HCT116 (cell line): ENCODE measurements at regions not wholly inside any gene's neighbourhood (a gene's known extent, or its start where the extent isn't known, plus 50 kb on each side); places are given as distances from the start of the nearest gene placed in this dataset.

Source experiments
- ATAC-seq: fragments of 200-7000 bp; cut with Tn5 transposase; 2 replicates; pipeline ENCODE4 v1.9.1; 2020; ENCODE audit warnings: mild to moderate bottlenecking, moderate library complexity
- BruUV-seq: library from RNA; stranded (reverse); fragments of 400-500 nt; replicated peaks from 2 replicates; lab custom pipeline; 2021; lab: Mats Ljungman, UMichigan
- CTCF ChIA-PET: fragments of 300-600 bp; sonication (Branson Sonifier 250); formaldehyde crosslinking; loops from one replicate; lab custom pipeline; 2021; ENCODE audit warnings: antibody characterized with exemption; lab: Charles Lee
- POLR2A ChIA-PET: fragments of 300-600, 350-600 bp; sonication (Branson Sonifier 250); formaldehyde crosslinking; loops from one replicate; lab custom pipeline; 2021; ENCODE audit warnings: antibody characterized with exemption; lab: Charles Lee
- RAD21 ChIA-PET, 2 experiments: fragments of 300-600 bp; sonication (Branson Sonifier 250); formaldehyde crosslinking; loops; one replicate each; lab custom pipeline; 2023; ENCODE audit warnings: low total read pairs in 2 of 2; ENCODE audit not compliant: uncharacterized antibody in 2 of 2, unreplicated experiment in 2 of 2, low non-redundant PET in 1 of 2; lab: Charles Lee
- DNase-seq: peaks from one replicate; pipeline ENCODE4 v3.0.0-alpha.2; 2010; ENCODE audit warnings: low read depth, low spot score
- H2AFZ ChIP-seq: fragments of 200-600 bp; shearing (Covaris generic), sonication (generic); 2 replicates; pipeline ENCODE4 v1.6.1; 2017; ENCODE audit warnings: low read depth, mixed run types, mixed read lengths, antibody characterized with exemption, low read length; ENCODE audit not compliant: poor library complexity, severe bottlenecking
- H3K27ac ChIP-seq: 2 replicates; pipeline ENCODE4 v1.5.1; 2012; ENCODE audit warnings: low read depth, low read length
- H3K27me3 ChIP-seq: fragments of 200-600 bp; sonication (generic); 2 replicates; pipeline ENCODE4 v1.6.1; 2016; ENCODE audit warnings: mixed run types, low read length, mixed read lengths; ENCODE audit not compliant: insufficient read depth
- H3K36me3 ChIP-seq, 2 experiments: fragments of 200-500 bp in 1 of 2; fragments of 200-600 bp in 1 of 2; sonication (Bioruptor generic) in 1 of 2; sonication (generic) in 1 of 2; 2 replicates each; pipeline versions ENCODE4 v1.5.1 to v1.6.1; 2014 to 2016; ENCODE audit warnings: low read length in 2 of 2, inconsistent platforms in 1 of 2, mixed read lengths in 1 of 2, mixed run types in 1 of 2; ENCODE audit not compliant: insufficient read depth in 2 of 2, control insufficient read depth in 1 of 2
- H3K4me1 ChIP-seq, 2 experiments: fragments of 200-600 bp in 1 of 2; sonication (generic) in 1 of 2; 2 replicates each; pipeline versions ENCODE4 v1.5.1 to v1.6.1; 2012 to 2017; ENCODE audit warnings: low read length in 2 of 2, inconsistent platforms in 1 of 2, mild to moderate bottlenecking in 1 of 2, mixed read lengths in 1 of 2, mixed run types in 1 of 2, moderate library complexity in 1 of 2; ENCODE audit not compliant: insufficient read depth in 2 of 2, control insufficient read depth in 1 of 2
- H3K4me2 ChIP-seq: fragments of 200-600 bp; sonication (generic); 2 replicates; pipeline ENCODE4 v1.6.1; 2017; ENCODE audit warnings: mixed run types, low read length, mixed read lengths
- H3K4me3 ChIP-seq, 2 experiments: fragments of 200-600 bp in 1 of 2; sonication (generic) in 1 of 2; replicated peaks in 1 of 2; 2 replicates each; pipeline ENCODE4 v1.5.1; 2011 to 2016; ENCODE audit warnings: low read length in 2 of 2, control low read depth in 1 of 2, low read depth in 1 of 2, mild to moderate bottlenecking in 1 of 2, mixed read lengths in 1 of 2, mixed run types in 1 of 2
- H3K79me2 ChIP-seq: fragments of 200-600 bp; sonication (generic); 2 replicates; pipeline ENCODE4 v1.6.1; 2017; ENCODE audit warnings: mild to moderate bottlenecking, mixed run types, low read length, moderate library complexity, mixed read lengths; ENCODE audit not compliant: insufficient read depth
- H3K9ac ChIP-seq: fragments of 200-600 bp; sonication (generic); 2 replicates; pipeline ENCODE4 v1.6.1; 2016; ENCODE audit warnings: low read length, mixed read lengths
- H3K9me2 ChIP-seq: fragments of 200-600 bp; sonication (generic), shearing (Covaris generic); 2 replicates; pipeline ENCODE4 v1.6.1; 2017; ENCODE audit warnings: mixed run types, mild to moderate bottlenecking, moderate library complexity; ENCODE audit not compliant: insufficient read depth
- H3K9me3 ChIP-seq, 2 experiments: fragments of 200-500 bp in 1 of 2; fragments of 200-600 bp in 1 of 2; sonication (Bioruptor generic) in 1 of 2; sonication (generic) in 1 of 2; 2 replicates each; pipeline ENCODE4 v1.6.1; 2014 to 2017; ENCODE audit warnings: low read length in 2 of 2, mixed read lengths in 2 of 2, inconsistent platforms in 1 of 2, low read depth in 1 of 2, mild to moderate bottlenecking in 1 of 2, mixed run types in 1 of 2, moderate library complexity in 1 of 2; ENCODE audit not compliant: control insufficient read depth in 1 of 2, insufficient read depth in 1 of 2
- H4K20me1 ChIP-seq: fragments of 200-600 bp; sonication (generic), shearing (Covaris generic); 2 replicates; pipeline ENCODE4 v1.6.1; 2017; ENCODE audit warnings: mixed run types, mild to moderate bottlenecking, moderate library complexity; ENCODE audit not compliant: insufficient read depth
- CEBPB ChIP-seq: IDR thresholded peaks from 2 replicates; pipeline ENCODE4 v1.6.1; 2012; ENCODE audit warnings: low read depth
- CTCF ChIP-seq, 3 experiments: fragments of 200-600 bp in 1 of 3; sonication (generic) in 1 of 3; IDR thresholded peaks in 2 of 3; conservative IDR thresholded peaks in 1 of 3; 2 replicates each; pipeline ENCODE4 v1.5.1; 2012 to 2017; ENCODE audit warnings: low read depth in 2 of 3, low read length in 2 of 3, antibody characterized with exemption in 1 of 3, borderline replicate concordance in 1 of 3, control low read depth in 1 of 3, mild to moderate bottlenecking in 1 of 3, mixed read lengths in 1 of 3, mixed run types in 1 of 3, moderate library complexity in 1 of 3; ENCODE audit not compliant: insufficient read depth in 1 of 3
- EGR1 ChIP-seq: IDR thresholded peaks from 2 replicates; pipeline ENCODE4 v1.6.1; 2012; ENCODE audit warnings: low read depth
- ELF1 ChIP-seq: IDR thresholded peaks from 2 replicates; pipeline ENCODE4 v1.6.1; 2012; ENCODE audit warnings: low read depth, borderline replicate concordance
- EZH2 ChIP-seq: fragments of 200-600 bp; sonication (generic); IDR thresholded peaks from 2 replicates; pipeline ENCODE4 v1.6.1; 2017; ENCODE audit warnings: antibody characterized with exemption, mixed run types
- EZH2phosphoT487 ChIP-seq: fragments of 200-600 bp; IDR thresholded peaks from 2 replicates; pipeline ENCODE4 v1.6.1; 2018; ENCODE audit warnings: antibody characterized with exemption, borderline replicate concordance
- FOSL1 ChIP-seq: IDR thresholded peaks from 2 replicates; pipeline ENCODE4 v1.6.1; 2012; ENCODE audit warnings: low read depth
- POLR2A ChIP-seq: IDR thresholded peaks from 2 replicates; pipeline ENCODE4 v1.7.0; 2011; ENCODE audit warnings: borderline replicate concordance; ENCODE audit not compliant: insufficient read depth, insufficient read length; ENCODE audit errors: extremely low read depth
- RAD21 ChIP-seq: IDR thresholded peaks from 2 replicates; pipeline ENCODE4 v1.6.1; 2012; ENCODE audit warnings: low read depth, mild to moderate bottlenecking
- TCF7L2 ChIP-seq: IDR thresholded peaks from 2 replicates; pipeline ENCODE4 v1.7.0; 2011; ENCODE audit warnings: borderline replicate concordance, inconsistent platforms; ENCODE audit not compliant: insufficient read depth, insufficient read length; ENCODE audit errors: extremely low read depth
- YY1 ChIP-seq: IDR thresholded peaks from 2 replicates; pipeline ENCODE4 v1.6.1; 2011; ENCODE audit warnings: low read length, low read depth, moderate library complexity, mild to moderate bottlenecking; ENCODE audit not compliant: insufficient replicate concordance; ENCODE audit errors: extremely low read depth
- intact Hi-C: fragments of 100-400 bp; cut with micrococcal nuclease; formaldehyde crosslinking; loops from 2 replicates; pipeline ENCODE4 v1.10.0; 2022
- TF ChIP-seq, protein P1 (sequence below): IDR thresholded peaks from 2 replicates; pipeline ENCODE4 v1.6.1; 2012; ENCODE audit warnings: low read depth

DNA sequence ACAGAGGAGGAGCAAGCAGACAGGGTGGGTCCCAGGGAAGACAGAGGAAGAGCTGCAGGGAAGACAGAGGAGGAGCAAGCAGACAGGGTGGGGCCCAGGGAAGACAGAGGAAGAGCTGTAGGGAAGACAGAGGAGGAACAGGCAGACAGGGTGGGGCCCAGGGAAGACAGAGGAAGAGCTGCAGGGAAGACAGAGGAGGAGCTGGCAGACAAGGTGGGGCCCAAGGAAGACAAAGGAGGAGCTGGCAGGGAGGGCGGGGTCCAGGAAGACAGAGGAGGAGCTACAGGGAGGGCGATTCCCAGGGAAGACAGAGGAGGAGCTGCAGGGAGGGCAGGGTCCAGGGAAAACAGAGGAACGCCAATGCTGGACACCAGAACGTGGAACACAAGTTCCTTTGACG is 66.5 kb downstream of the PLXNA1 start (continued):
- no peak for TF ChIP-seq EZH2phosphoT487
- TF ChIP-seq RAD21, result no peak

DNA sequence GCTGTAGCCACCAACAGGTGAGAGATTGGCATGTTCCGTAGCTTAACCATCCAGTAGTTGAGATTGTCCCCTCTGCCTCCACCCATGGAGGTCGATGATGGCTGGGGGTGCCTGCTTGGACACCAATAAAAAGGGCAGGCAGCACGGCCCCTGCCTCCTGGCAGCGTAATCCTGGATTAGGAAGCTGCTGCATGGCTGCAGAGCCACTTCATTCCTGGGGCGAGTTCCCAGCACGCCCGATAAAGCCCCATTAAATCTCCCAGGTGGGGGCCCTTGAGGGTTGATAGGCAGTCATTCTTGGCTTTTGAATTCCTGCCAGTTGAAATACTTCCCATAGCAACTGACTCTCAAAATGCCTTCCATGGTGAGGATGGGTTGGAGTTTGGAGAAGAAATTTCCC is 67.8 kb downstream of the PLXNA1 start:
- H3K27me3 ChIP-seq, result no peaks in the 10 kb centered on the region
- H3K27ac ChIP-seq, result no peak overlapping the region
- RAD21 ChIA-PET, result no interaction called here
- no peaks in the 10 kb centered on the region for H4K20me1 ChIP-seq
- DNase-seq (no peak), ATAC-seq (no peak)
- H3K9ac ChIP-seq, result no peak overlapping the region
- H3K4me2 ChIP-seq, result no peak overlapping the region
- TF ChIP-seq EGR1 (no peak), YY1 (no peak), FOSL1 (no peak), CEBPB (no peak), TCF7L2 (no peak)
- peaks cover 0 to 4% of the 10 kb centered on the region in 2 experiments; a peak in 1 of 4 replicates for H3K9me3 ChIP-seq
- H3K36me3 ChIP-seq, result no peaks in the 10 kb centered on the region
- POLR2A ChIA-PET, result no interaction called here
- no peaks in the 10 kb centered on the region for H3K79me2 ChIP-seq
- no TSS peak for BruUV-seq
- no peak overlapping the region for H2AFZ ChIP-seq
- no peaks in the 10 kb centered on the region for H3K9me2 ChIP-seq
- H3K4me1 ChIP-seq, result peaks cover 0 to under 1% of the 10 kb centered on the region in 2 experiments; a peak in 1 of 4 replicates
- intact Hi-C loops, result no loop called here
- no peak overlapping the region for H3K4me3 ChIP-seq
- CTCF ChIA-PET, result no interaction called here

DNA sequence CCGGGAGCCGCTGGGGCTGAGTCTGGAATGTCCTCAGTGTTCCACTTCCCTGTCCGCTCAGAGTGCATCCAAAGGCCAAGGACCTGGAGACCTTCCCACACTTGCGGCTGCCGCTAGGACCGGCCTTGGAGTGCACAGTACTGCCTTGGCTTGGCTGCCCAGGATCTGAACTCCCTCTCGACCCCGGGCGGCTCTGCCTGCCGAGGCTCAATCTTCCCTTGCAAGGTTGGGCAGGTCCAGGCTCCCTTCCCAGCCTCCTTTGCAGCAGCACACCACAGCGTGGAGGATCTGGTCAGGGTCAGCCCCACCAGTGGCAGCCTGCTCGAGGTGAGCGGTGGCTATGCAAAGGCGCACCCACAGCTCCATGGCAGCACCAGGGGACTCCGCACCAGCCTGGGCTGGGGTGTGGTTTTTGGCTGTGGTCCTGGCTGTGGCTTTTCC is 69.2 kb downstream of the PLXNA1 start:
- Histone ChIP-seq H3K27me3 (no peaks in the 10 kb centered on the region), H3K27ac (no peak overlapping the region), H3K4me2 (no peak overlapping the region), H2AFZ (no peak overlapping the region), H4K20me1 (no peaks in the 10 kb centered on the region), H3K4me1 (no peaks in the 10 kb centered on the region; a peak in 1 of 4 replicates), H3K36me3 (no peaks in the 10 kb centered on the region), H3K4me3 (no peak overlapping the region), H3K79me2 (no peaks in the 10 kb centered on the region), H3K9ac (no peak overlapping the region), H3K9me2 (no peaks in the 10 kb centered on the region), H3K9me3 (peaks cover 4 to 6% of the 10 kb centered on the region in 2 experiments; a peak in 2 of 4 replicates)
- BruUV-seq, result no TSS peak
- RAD21 ChIA-PET, result no interaction called here
- DNase-seq (no peak), ATAC-seq (no peak)
- intact Hi-C loops, result no loop called here
- CTCF ChIA-PET, result no interaction called here
- POLR2A ChIA-PET, result no interaction called here
- TF ChIP-seq POLR2A (no peak), ELF1 (no peak), CTCF (IDR thresholded peaks at IDR 0.05 in 2 of 3, conservative IDR thresholded peaks at IDR 0.05 in 1 of 3; ENCODE audit: borderline replicate concordance in 1 of 3, insufficient read depth in 1 of 3, low read depth in 2 of 3, low read length in 2 of 3) (no peak), EZH2 (no peak), FOSL1 (no peak), TCF7L2 (no peak)
- TF ChIP-seq, protein P1, sequence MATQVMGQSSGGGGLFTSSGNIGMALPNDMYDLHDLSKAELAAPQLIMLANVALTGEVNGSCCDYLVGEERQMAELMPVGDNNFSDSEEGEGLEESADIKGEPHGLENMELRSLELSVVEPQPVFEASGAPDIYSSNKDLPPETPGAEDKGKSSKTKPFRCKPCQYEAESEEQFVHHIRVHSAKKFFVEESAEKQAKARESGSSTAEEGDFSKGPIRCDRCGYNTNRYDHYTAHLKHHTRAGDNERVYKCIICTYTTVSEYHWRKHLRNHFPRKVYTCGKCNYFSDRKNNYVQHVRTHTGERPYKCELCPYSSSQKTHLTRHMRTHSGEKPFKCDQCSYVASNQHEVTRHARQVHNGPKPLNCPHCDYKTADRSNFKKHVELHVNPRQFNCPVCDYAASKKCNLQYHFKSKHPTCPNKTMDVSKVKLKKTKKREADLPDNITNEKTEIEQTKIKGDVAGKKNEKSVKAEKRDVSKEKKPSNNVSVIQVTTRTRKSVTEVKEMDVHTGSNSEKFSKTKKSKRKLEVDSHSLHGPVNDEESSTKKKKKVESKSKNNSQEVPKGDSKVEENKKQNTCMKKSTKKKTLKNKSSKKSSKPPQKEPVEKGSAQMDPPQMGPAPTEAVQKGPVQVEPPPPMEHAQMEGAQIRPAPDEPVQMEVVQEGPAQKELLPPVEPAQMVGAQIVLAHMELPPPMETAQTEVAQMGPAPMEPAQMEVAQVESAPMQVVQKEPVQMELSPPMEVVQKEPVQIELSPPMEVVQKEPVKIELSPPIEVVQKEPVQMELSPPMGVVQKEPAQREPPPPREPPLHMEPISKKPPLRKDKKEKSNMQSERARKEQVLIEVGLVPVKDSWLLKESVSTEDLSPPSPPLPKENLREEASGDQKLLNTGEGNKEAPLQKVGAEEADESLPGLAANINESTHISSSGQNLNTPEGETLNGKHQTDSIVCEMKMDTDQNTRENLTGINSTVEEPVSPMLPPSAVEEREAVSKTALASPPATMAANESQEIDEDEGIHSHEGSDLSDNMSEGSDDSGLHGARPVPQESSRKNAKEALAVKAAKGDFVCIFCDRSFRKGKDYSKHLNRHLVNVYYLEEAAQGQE, result no peak
